ENCODE measurements at regions not wholly inside any gene's neighbourhood (a gene's known extent, or its start where the extent isn't known, plus 50 kb on each side); places are given as distances from the start of the nearest gene placed in this dataset.

- no peak overlapping the region for H3K27ac ChIP-seq
- TF ChIP-seq CTCF (conservative IDR thresholded peaks at IDR 0.05) = no peak
These were observed 180.4 kb downstream of the SMAD6 start for GRCh38 chr15:66882251-66883020.

- no peak overlapping the region for H3K27ac ChIP-seq
- no peak for TF ChIP-seq CTCF (conservative IDR thresholded peaks at IDR 0.05)
These were observed 181.4 kb downstream of the SMAD6 start for GRCh38 chr15:66883284-66883911.

GRCh38 chr15:66884115-66884622 lies 181.2 kb upstream of the SMAD3 start:
- TF ChIP-seq CTCF (conservative IDR thresholded peaks at IDR 0.05) = no peak
- H3K27ac ChIP-seq = no peak overlapping the region

- no peak for TF ChIP-seq CTCF (conservative IDR thresholded peaks at IDR 0.05)
- no peak overlapping the region for H3K27ac ChIP-seq
These were observed 180.7 kb upstream of the SMAD3 start for GRCh38 chr15:66884661-66885237.

GRCh38 chr15:66885281-66885915 lies 180.0 kb upstream of the SMAD3 start:
- no peak overlapping the region for H3K27ac ChIP-seq
- TF ChIP-seq CTCF (conservative IDR thresholded peaks at IDR 0.05) = no peak

GRCh38 chr15:66886241-66886675 lies 179.1 kb upstream of the SMAD3 start:
- H3K27ac ChIP-seq = no peak overlapping the region
- TF ChIP-seq CTCF (conservative IDR thresholded peaks at IDR 0.05) = no peak
